CD4-positive, alpha-beta T cell treated with Interleukin-1 beta for 1 hour (primary cell): ENCODE measurements at regions not wholly inside any gene's neighbourhood (a gene's known extent, or its start where the extent isn't known, plus 50 kb on each side); places are given as distances from the start of the nearest gene placed in this dataset.

Source experiments
- DNase-seq, 2 donors: peaks; one replicate each; pipeline ENCODE4 v3.0.0-alpha.2; 2020 to 2022

DNA sequence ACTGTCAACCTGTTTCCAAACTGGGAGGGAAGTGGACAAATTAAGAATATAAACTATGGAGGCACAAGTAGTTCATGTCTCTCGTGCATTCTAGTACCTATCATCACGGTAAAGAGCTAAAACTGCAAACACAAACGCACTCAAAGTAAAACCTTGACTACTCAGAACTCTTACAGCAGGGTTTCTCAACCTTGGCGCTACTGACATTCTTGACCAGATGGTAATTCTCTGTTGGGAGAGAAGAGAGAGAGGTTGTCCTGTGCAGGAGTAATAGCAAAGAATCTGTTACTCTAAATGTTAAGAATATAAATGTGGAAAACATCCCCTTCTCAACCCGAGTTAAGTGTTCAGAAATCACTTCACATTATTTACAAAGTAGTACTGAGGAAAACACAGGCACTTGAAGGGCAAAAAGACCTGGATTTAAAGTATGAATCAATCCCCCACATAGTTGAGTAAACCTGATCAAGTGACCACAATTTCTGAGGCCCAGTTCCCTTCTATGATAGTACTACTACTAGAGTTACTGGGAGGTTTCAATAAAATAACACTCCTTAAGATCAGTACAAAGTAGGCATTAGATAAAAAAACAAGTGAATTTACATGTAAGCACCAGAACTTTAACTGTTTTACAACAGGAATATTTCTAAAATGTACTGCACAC, 73.1 kb upstream of the ARHGAP32 start:
- no peak for DNase-seq

DNA sequence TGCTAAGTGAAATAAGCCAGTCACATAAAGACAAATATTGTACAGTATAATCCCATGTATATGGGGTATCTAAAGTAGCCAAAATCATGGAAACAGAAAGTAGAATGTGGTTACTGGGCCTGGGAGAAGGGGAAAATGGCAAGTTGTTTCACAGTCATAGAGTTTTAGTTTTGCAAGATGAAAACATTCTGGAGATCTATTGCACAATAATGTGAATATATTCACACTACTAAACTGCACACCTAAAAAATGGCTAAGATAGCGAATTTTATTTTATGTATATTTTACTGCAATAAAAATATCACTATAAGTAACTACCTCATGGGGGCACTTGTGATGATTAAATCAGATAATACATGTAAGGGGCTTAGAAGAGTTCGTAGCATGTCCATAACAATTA, 72.0 kb upstream of the ARHGAP32 start:
- no peak for DNase-seq

GRCh38 chr11:129260750-129261149, 68.6 kb upstream of the ARHGAP32 start:
- DNase-seq, result no peak

- DNase-seq, result no peak
Measured at GRCh38 chr11:129259931-129260348, 67.8 kb upstream of the ARHGAP32 start.

DNA sequence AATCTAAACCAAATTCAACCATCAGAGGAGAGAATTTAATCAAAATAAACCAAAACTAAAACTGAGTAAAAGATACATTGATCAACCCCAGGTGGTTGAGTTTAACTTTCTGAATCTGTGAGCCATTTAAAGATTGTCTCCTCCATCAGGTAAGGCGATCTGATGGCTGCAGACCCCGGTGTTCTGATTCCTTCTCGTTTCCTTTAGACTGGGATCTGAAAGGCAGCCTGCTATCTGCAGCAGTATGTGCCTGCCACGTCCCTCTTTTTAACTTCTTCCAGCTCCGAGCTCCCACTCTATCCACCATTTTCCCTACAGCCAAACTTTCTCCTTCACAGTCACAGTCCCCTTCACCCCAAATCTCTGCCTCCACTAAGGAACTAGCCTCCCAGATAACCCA, 66.1 kb upstream of the ARHGAP32 start:
- no peak for DNase-seq

DNA sequence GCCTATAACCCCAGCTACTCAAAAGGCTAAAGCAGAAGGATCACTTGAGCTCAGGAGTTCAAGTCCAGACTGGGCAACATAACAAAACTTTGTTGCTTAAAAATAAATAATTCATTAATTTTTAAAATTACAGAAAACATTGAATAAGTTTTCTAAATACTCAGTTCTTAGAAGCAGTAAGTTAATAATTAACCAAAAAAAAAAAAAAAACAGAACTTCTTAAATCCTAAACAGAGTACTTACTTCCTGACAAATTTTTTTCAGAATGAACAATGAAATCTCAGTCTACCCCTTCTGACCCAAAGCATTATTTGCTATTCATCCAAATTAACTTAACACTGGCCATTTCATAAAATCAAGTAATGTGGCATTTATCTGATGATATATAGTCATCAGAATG, 65.4 kb upstream of the ARHGAP32 start:
- DNase-seq, result no peak

GRCh38 chr11:129252621-129253020, 60.5 kb upstream of the ARHGAP32 start:
- DNase-seq, result no peak

GRCh38 chr11:129251067-129251466, 58.9 kb upstream of the ARHGAP32 start:
- no peak for DNase-seq

GRCh38 chr11:129249923-129250322, 57.8 kb upstream of the ARHGAP32 start:
- DNase-seq, result no peak

DNA sequence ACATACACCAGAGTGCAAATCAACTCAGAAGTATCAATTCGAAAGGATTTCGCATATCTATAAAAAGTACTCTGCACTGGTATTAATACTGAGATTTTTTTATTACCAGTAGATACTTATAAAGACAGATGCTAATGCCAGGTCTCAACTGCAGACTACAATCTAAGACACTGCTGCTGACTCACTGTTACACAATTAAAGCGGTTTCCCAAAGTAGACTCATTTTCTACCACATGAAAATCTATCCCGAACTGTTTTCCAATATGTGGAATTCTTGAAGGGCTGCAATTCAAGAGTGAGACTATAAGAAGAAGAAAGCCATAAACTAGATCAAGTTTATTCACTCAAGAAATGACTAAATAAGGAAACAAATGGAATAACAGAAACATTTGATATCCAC, 57.2 kb upstream of the ARHGAP32 start:
- no peak for DNase-seq

DNA sequence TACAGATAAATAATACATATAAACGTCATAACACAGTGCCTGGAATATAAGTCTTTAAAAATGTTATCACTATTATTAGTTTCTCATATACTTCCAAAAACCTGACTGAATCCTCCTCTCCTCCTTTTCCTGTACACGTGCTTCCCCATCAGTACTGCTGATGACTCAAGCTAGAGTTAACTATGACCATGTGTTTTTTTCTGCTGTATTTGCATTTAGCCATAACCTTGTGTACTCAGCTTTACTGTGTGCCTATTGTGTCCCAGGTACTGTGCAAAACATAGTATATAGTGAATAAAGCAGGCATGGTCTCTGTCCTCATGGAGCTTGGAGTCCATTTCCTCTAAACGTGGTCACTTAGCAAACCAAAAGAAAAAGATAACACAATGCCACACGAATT, 56.5 kb upstream of the ARHGAP32 start:
- no peak for DNase-seq

GRCh38 chr11:129247135-129247534, 55.0 kb upstream of the ARHGAP32 start:
- no peak for DNase-seq

GRCh38 chr11:129242855-129243254, 50.7 kb upstream of the ARHGAP32 start:
- no peak for DNase-seq
